B cell (primary cell): ENCODE measurements at regions not wholly inside any gene's neighbourhood (a gene's known extent, or its start where the extent isn't known, plus 50 kb on each side); places are given as distances from the start of the nearest gene placed in this dataset.

Experiments
- ATAC-seq: fragments of 200-7000 bp; cut with Tn5 transposase; one replicate; pipeline ENCODE4 v1.10.0; 2021; ENCODE audit warnings: low read depth, mild to moderate bottlenecking, moderate number of reproducible peaks, moderate library complexity
- CTCF ChIA-PET: fragments of 350-600 bp; sonication (Branson Sonifier 250); formaldehyde crosslinking; loops from one replicate; lab custom pipeline; 2021; ENCODE audit warnings: antibody characterized with exemption, inconsistent platforms; lab: Charles Lee
- POLR2A ChIA-PET: fragments of 350-600 bp; sonication (Branson Sonifier 250); formaldehyde crosslinking; loops from one replicate; lab custom pipeline; 2021; ENCODE audit warnings: antibody characterized with exemption; lab: Charles Lee
- DNase-seq: peaks from one replicate; pipeline ENCODE4 v3.0.0; 2013
- H2AFZ ChIP-seq: 2 replicates; pipeline ENCODE4 v1.6.1; 2012; ENCODE audit warnings: mild to moderate bottlenecking, low read depth, low read length; ENCODE audit not compliant: insufficient read depth, poor library complexity, severe bottlenecking
- H3K27ac ChIP-seq, 2 donors: 1 replicate in 1 of 2; 2 replicates in 1 of 2; pipeline ENCODE4 v1.5.1; 2012 to 2013; ENCODE audit warnings: low read length in 2 of 2, mild to moderate bottlenecking in 2 of 2, moderate library complexity in 1 of 2
- H3K27me3 ChIP-seq, 4 experiments: fragments of 200-600 bp in 1 of 4; sonication (generic) in 1 of 4; replicated peaks in 1 of 4; 1 replicate in 2 of 4; 2 replicates in 2 of 4; pipeline versions ENCODE4 v1.6.1 to v1.7.0; 2013 to 2016; ENCODE audit warnings: low read length in 3 of 4, mild to moderate bottlenecking in 2 of 4, mixed read lengths in 1 of 4, moderate library complexity in 1 of 4; ENCODE audit not compliant: insufficient read depth in 4 of 4, control insufficient read depth in 3 of 4; ENCODE audit errors: control extremely low read depth in 1 of 4
- H3K36me3 ChIP-seq, 2 experiments: replicated peaks in 1 of 2; 1 replicate in 1 of 2; 2 replicates in 1 of 2; pipeline versions ENCODE4 v1.6.1 to v1.7.1; 2013; ENCODE audit warnings: low read length in 1 of 2; ENCODE audit not compliant: insufficient read depth in 2 of 2, control insufficient read depth in 1 of 2; ENCODE audit errors: control extremely low read depth in 1 of 2, extremely low read depth in 1 of 2
- H3K4me1 ChIP-seq, 2 donors: fragments of 200-600 bp in 1 of 2; sonication (generic) in 1 of 2; 1 replicate in 1 of 2; 2 replicates in 1 of 2; pipeline versions ENCODE4 v1.5.1 to v1.6.1; 2013 to 2017; ENCODE audit warnings: low read length in 2 of 2; ENCODE audit not compliant: control insufficient read depth in 2 of 2, insufficient read depth in 2 of 2
- H3K4me2 ChIP-seq: replicated peaks from 2 replicates; pipeline ENCODE3; 2012; ENCODE audit warnings: mild to moderate bottlenecking, low read depth, low read length; ENCODE audit not compliant: poor library complexity, severe bottlenecking
- H3K4me3 ChIP-seq, 5 experiments: fragments of 200-600 bp in 1 of 5; sonication (generic) in 1 of 5; 1 replicate in 3 of 5; 2 replicates in 2 of 5; pipeline versions ENCODE4 v1.5.1 to v1.7.0; 2011 to 2016; ENCODE audit warnings: low read length in 4 of 5, mild to moderate bottlenecking in 4 of 5, low read depth in 2 of 5, control low read depth in 1 of 5, moderate library complexity in 1 of 5; ENCODE audit not compliant: insufficient read depth in 1 of 5; ENCODE audit errors: control extremely low read depth in 1 of 5, extremely low read depth in 1 of 5
- H3K79me2 ChIP-seq: fragments of 200-600 bp; sonication (generic); one replicate; pipeline ENCODE4 v1.6.0; 2016; ENCODE audit warnings: low read length; ENCODE audit not compliant: control insufficient read depth, insufficient read depth
- H3K9ac ChIP-seq: fragments of 200-600 bp; sonication (generic); 2 replicates; pipeline ENCODE4 v1.6.1; 2017; ENCODE audit warnings: mild to moderate bottlenecking, low read length, moderate library complexity
- H3K9me3 ChIP-seq, 3 donors: one replicate each; pipeline versions ENCODE4 v1.6.1 to v1.7.1; 2013; ENCODE audit warnings: low read length in 2 of 3; ENCODE audit not compliant: control insufficient read depth in 2 of 3, insufficient read depth in 1 of 3; ENCODE audit errors: control extremely low read depth in 1 of 3
- H4K20me1 ChIP-seq: 2 replicates; pipeline ENCODE4 v1.6.0; 2012; ENCODE audit warnings: mild to moderate bottlenecking, low read length; ENCODE audit not compliant: insufficient read depth, control insufficient read depth, poor library complexity, severe bottlenecking
- H3K27ac Mint-ChIP-seq: one replicate; pipeline ENCODE4 v1.8.0; 2021; ENCODE audit warnings: mixed read lengths
- H3K27me3 Mint-ChIP-seq: one replicate; pipeline ENCODE4 v1.8.0; 2021; ENCODE audit warnings: mixed read lengths
- H3K4me1 Mint-ChIP-seq: one replicate; pipeline ENCODE4 v1.8.0; 2021; ENCODE audit warnings: mixed read lengths
- H3K4me3 Mint-ChIP-seq: one replicate; pipeline ENCODE4 v1.8.0; 2021; ENCODE audit warnings: mixed read lengths
- H3K9me3 Mint-ChIP-seq: one replicate; pipeline ENCODE4 v1.8.0; 2022; ENCODE audit warnings: mixed read lengths; ENCODE audit not compliant: insufficient read depth
- CTCF ChIP-seq: fragments of 200-600 bp; IDR thresholded peaks from one replicate; pipeline ENCODE4 v1.8.0; 2022; ENCODE audit warnings: antibody characterized with exemption, mild to moderate bottlenecking
- EZH2 ChIP-seq: IDR thresholded peaks from 2 replicates; pipeline ENCODE4 v1.6.1; 2012; ENCODE audit warnings: borderline replicate concordance, low read depth, mild to moderate bottlenecking, moderate library complexity, low read length; ENCODE audit not compliant: insufficient read depth, poor library complexity, severe bottlenecking
- WGBS: methylation state at CpG from one replicate; pipeline ENCODE4 v1.1.5; 2013; ENCODE audit warnings: missing lambda C conversion rate; ENCODE audit not compliant: insufficient coverage; 5-methylcytosine and 5-hydroxymethylcytosine counted together
- intact Hi-C: fragments of 100-400 bp; cut with micrococcal nuclease; formaldehyde crosslinking; loops from one replicate; pipeline ENCODE4 v1.10.0; 2022

GRCh38 chr9:113771199-113771598 lies 104.9 kb upstream of the ZNF618 start:
- peaks cover 0 to 4% (median 2%) of the 10 kb centered on the region in 4 experiments for H3K27me3 ChIP-seq
- POLR2A ChIA-PET = no interaction called here
- no peaks in the 10 kb centered on the region for H3K36me3 ChIP-seq
- no peak overlapping the region for H3K4me3 ChIP-seq
- H3K27ac ChIP-seq = no peak overlapping the region
- 75% methylated on average over 4 of the region's 4 CpGs for WGBS
- no peak for TF ChIP-seq CTCF
- no peak for TF ChIP-seq EZH2
- H3K9me3 Mint-ChIP-seq = peaks cover 6% of the 10 kb centered on the region
- H2AFZ ChIP-seq = no peak overlapping the region
- peaks cover 20% of the 10 kb centered on the region for H3K27me3 Mint-ChIP-seq
- H3K4me1 ChIP-seq = peaks cover 3 to 8% of the 10 kb centered on the region in 2 donors
- DNase-seq = no peak
- H3K9me3 ChIP-seq = peaks cover 0 to 14% (median 3%) of the 10 kb centered on the region in 3 donors
- H3K27ac Mint-ChIP-seq = no peak overlapping the region
- intact Hi-C loops = no loop called here
- no peaks in the 10 kb centered on the region for H3K79me2 ChIP-seq
- H3K9ac ChIP-seq = no peak overlapping the region
- no peak overlapping the region for H3K4me3 Mint-ChIP-seq
- CTCF ChIA-PET = interaction anchor here (1.2 kb wide), 1 partner anchor 34 kb away, joined by 3 read pairs; no protein-coding TSS in a partner anchor
- no peak overlapping the region for H3K4me2 ChIP-seq
- peaks cover 6% of the 10 kb centered on the region for H3K4me1 Mint-ChIP-seq
- no peak for ATAC-seq
- H4K20me1 ChIP-seq = no peaks in the 10 kb centered on the region

- H3K36me3 ChIP-seq = no peaks in the 10 kb centered on the region
- no peak overlapping the region for H3K9ac ChIP-seq
- H3K27me3 ChIP-seq = peaks cover 0 to 4% (median 2%) of the 10 kb centered on the region in 4 experiments
- intact Hi-C loops = no loop called here
- H3K27ac ChIP-seq = no peak overlapping the region
- DNase-seq (no peak), ATAC-seq (no peak)
- peaks cover 0 to 14% (median 3%) of the 10 kb centered on the region in 3 donors for H3K9me3 ChIP-seq
- no peak overlapping the region for H3K4me2 ChIP-seq
- 100% methylated on average over 1 of the region's 6 CpGs for WGBS
- H3K4me3 ChIP-seq = no peak overlapping the region
- Mint-ChIP-seq H3K4me3 (no peak overlapping the region), H3K27me3 (peaks cover 18% of the 10 kb centered on the region), H3K27ac (no peak overlapping the region), H3K4me1 (peaks cover 6% of the 10 kb centered on the region), H3K9me3 (peaks cover 6% of the 10 kb centered on the region)
- H3K79me2 ChIP-seq = no peaks in the 10 kb centered on the region
- ChIA-PET CTCF (no interaction called here), POLR2A (no interaction called here)
- TF ChIP-seq CTCF (no peak), EZH2 (no peak)
- H4K20me1 ChIP-seq = no peaks in the 10 kb centered on the region
- no peak overlapping the region for H2AFZ ChIP-seq
- peaks cover 3 to 8% of the 10 kb centered on the region in 2 donors for H3K4me1 ChIP-seq
Observed at GRCh38 chr9:113772121-113772810, 103.8 kb upstream of the ZNF618 start.
